CD4-positive, alpha-beta T cell (primary cell): ENCODE measurements at regions not wholly inside any gene's neighbourhood (a gene's known extent, or its start where the extent isn't known, plus 50 kb on each side); places are given as distances from the start of the nearest gene placed in this dataset.

Experiments
- ATAC-seq: fragments of 200-7000 bp; cut with Tn5 transposase; one replicate; pipeline ENCODE4 v1.10.0; 2022; ENCODE audit warnings: mild to moderate bottlenecking; ENCODE audit not compliant: poor library complexity
- CTCF ChIA-PET: fragments of 350-600 bp; sonication (Branson Sonifier 250); formaldehyde crosslinking; loops from one replicate; lab custom pipeline; 2021; ENCODE audit warnings: antibody characterized with exemption, inconsistent platforms; lab: Charles Lee
- POLR2A ChIA-PET: fragments of 350-600 bp; sonication (Branson Sonifier 250); formaldehyde crosslinking; loops from one replicate; lab custom pipeline; 2021; ENCODE audit warnings: antibody characterized with exemption, inconsistent platforms; lab: Charles Lee
- DNase-seq, 14 experiments: peaks; one replicate each; pipeline ENCODE4 v3.0.0-alpha.2; 2013 to 2020; ENCODE audit warnings: mixed read lengths in 2 of 14
- H3K27ac ChIP-seq, 2 donors: one replicate each; pipeline versions ENCODE4 v1.5.1 to v1.7.0; 2013; ENCODE audit warnings: low read length in 2 of 2, low read depth in 1 of 2, mild to moderate bottlenecking in 1 of 2
- H3K27me3 ChIP-seq, 2 experiments: 1 replicate in 1 of 2; 2 replicates in 1 of 2; pipeline versions ENCODE4 v1.6.1 to v1.7.0; 2013; ENCODE audit warnings: low read length in 2 of 2, control low read depth in 1 of 2, mild to moderate bottlenecking in 1 of 2, moderate library complexity in 1 of 2; ENCODE audit not compliant: insufficient read depth in 2 of 2, control insufficient read depth in 1 of 2
- H3K36me3 ChIP-seq: one replicate; pipeline ENCODE4 v1.6.1; 2013; ENCODE audit warnings: low read length, control low read depth; ENCODE audit not compliant: insufficient read depth
- H3K4me1 ChIP-seq: one replicate; pipeline ENCODE4 v1.6.1; 2013; ENCODE audit warnings: low read length, control low read depth; ENCODE audit not compliant: insufficient read depth
- H3K4me3 ChIP-seq: one replicate; pipeline ENCODE4 v1.5.1; 2013; ENCODE audit warnings: mild to moderate bottlenecking, low read length, moderate library complexity
- H3K9me3 ChIP-seq, 2 experiments: 1 replicate in 1 of 2; 2 replicates in 1 of 2; pipeline versions ENCODE4 v1.6.1 to v1.7.0; 2013; ENCODE audit warnings: low read length in 2 of 2, mild to moderate bottlenecking in 2 of 2, control low read depth in 1 of 2, moderate library complexity in 1 of 2; ENCODE audit not compliant: control insufficient read depth in 1 of 2, insufficient read depth in 1 of 2
- H3K27ac Mint-ChIP-seq: one replicate; pipeline ENCODE4 v1.8.0; 2020; ENCODE audit warnings: mixed read lengths
- H3K27me3 Mint-ChIP-seq: one replicate; pipeline ENCODE4 v1.8.0; 2021; ENCODE audit warnings: mixed read lengths
- H3K36me3 Mint-ChIP-seq: one replicate; pipeline ENCODE4 v1.8.0; 2021; ENCODE audit warnings: low read depth, mixed read lengths
- H3K4me1 Mint-ChIP-seq: one replicate; pipeline ENCODE4 v1.8.0; 2021; ENCODE audit warnings: low read depth, mixed read lengths
- H3K4me3 Mint-ChIP-seq: one replicate; pipeline ENCODE4 v1.8.0; 2020; ENCODE audit warnings: mild to moderate bottlenecking, mixed read lengths
- H3K9me3 Mint-ChIP-seq: one replicate; pipeline ENCODE4 v1.8.0; 2020; ENCODE audit warnings: mixed read lengths
- CTCF ChIP-seq: fragments of 200-600 bp; IDR thresholded peaks from one replicate; pipeline ENCODE4 v1.8.0; 2022; ENCODE audit warnings: antibody characterized with exemption, mild to moderate bottlenecking
- intact Hi-C, 2 experiments: fragments of 100-400 bp; cut with DNase I in 1 of 2; cut with micrococcal nuclease in 1 of 2; formaldehyde crosslinking; loops; one replicate each; pipeline versions ENCODE4 v1.15.1 to v1.9.0; 2023 to 2025; cut with DNase I, micrococcal nuclease

- no peak overlapping the region for H3K27ac ChIP-seq
- DNase-seq, result no peak
- ChIA-PET POLR2A (no interaction called here), CTCF (no interaction called here)
- Mint-ChIP-seq H3K4me3 (no peak overlapping the region), H3K9me3 (no peaks in the 10 kb centered on the region), H3K27ac (no peak overlapping the region), H3K27me3 (no peaks in the 10 kb centered on the region), H3K36me3 (no peaks in the 10 kb centered on the region), H3K4me1 (no peaks in the 10 kb centered on the region)
- H3K4me3 ChIP-seq, result no peak overlapping the region
- no peaks in the 10 kb centered on the region for H3K4me1 ChIP-seq
- TF ChIP-seq CTCF, result no peak
- intact Hi-C loops, result no loop called here
- no peaks in the 10 kb centered on the region for H3K9me3 ChIP-seq
- no peak for ATAC-seq
- no peaks in the 10 kb centered on the region for H3K36me3 ChIP-seq
- no peaks in the 10 kb centered on the region for H3K27me3 ChIP-seq
These were observed 67.4 kb upstream of the FAM47B start for GRCh38 chrX:34875204-34875603.

- Mint-ChIP-seq H3K9me3 (no peaks in the 10 kb centered on the region), H3K36me3 (no peaks in the 10 kb centered on the region), H3K27me3 (no peaks in the 10 kb centered on the region), H3K27ac (no peak overlapping the region), H3K4me3 (no peak overlapping the region), H3K4me1 (no peaks in the 10 kb centered on the region)
- DNase-seq (no peak), ATAC-seq (no peak)
- no peak for TF ChIP-seq CTCF
- Histone ChIP-seq H3K27me3 (no peaks in the 10 kb centered on the region), H3K27ac (no peak overlapping the region), H3K4me3 (no peak overlapping the region), H3K36me3 (no peaks in the 10 kb centered on the region), H3K4me1 (no peaks in the 10 kb centered on the region), H3K9me3 (no peaks in the 10 kb centered on the region)
- CTCF ChIA-PET, result no interaction called here
- intact Hi-C loops, result no loop called here
- POLR2A ChIA-PET, result no interaction called here
These were observed 65.2 kb upstream of the FAM47B start for GRCh38 chrX:34877436-34877835.

GRCh38 chrX:34879346-34879745 is 63.2 kb upstream of the FAM47B start:
- ChIA-PET POLR2A (no interaction called here), CTCF (no interaction called here)
- H3K27ac ChIP-seq, result no peak overlapping the region
- Mint-ChIP-seq H3K27ac (no peak overlapping the region), H3K36me3 (no peaks in the 10 kb centered on the region), H3K27me3 (no peaks in the 10 kb centered on the region), H3K4me1 (no peaks in the 10 kb centered on the region), H3K9me3 (no peaks in the 10 kb centered on the region), H3K4me3 (no peak overlapping the region)
- H3K27me3 ChIP-seq, result no peaks in the 10 kb centered on the region
- ATAC-seq (no peak), DNase-seq (no peak)
- intact Hi-C loops, result no loop called here
- H3K9me3 ChIP-seq, result no peaks in the 10 kb centered on the region
- no peak overlapping the region for H3K4me3 ChIP-seq
- H3K4me1 ChIP-seq, result no peaks in the 10 kb centered on the region
- no peak for TF ChIP-seq CTCF
- no peaks in the 10 kb centered on the region for H3K36me3 ChIP-seq
